H9 (cell line): ENCODE measurements at regions not wholly inside any gene's neighbourhood (a gene's known extent, or its start where the extent isn't known, plus 50 kb on each side); places are given as distances from the start of the nearest gene placed in this dataset.

Source experiments
- DNase-seq: peaks from one replicate; pipeline ENCODE4 v3.0.0-alpha.2; 2017
- H2AFZ ChIP-seq: one replicate; pipeline ENCODE4 v1.6.1; 2013; ENCODE audit warnings: mild to moderate bottlenecking, low read length, control low read depth, moderate library complexity
- H2AK5ac ChIP-seq: 2 replicates; pipeline ENCODE4 v1.6.1; 2013; ENCODE audit warnings: low read length, control low read depth, mixed read lengths; ENCODE audit not compliant: insufficient read length
- H2BK120ac ChIP-seq: one replicate; pipeline ENCODE4 v1.6.1; 2013; ENCODE audit warnings: low read depth, mild to moderate bottlenecking, low read length, control low read depth, inconsistent platforms; ENCODE audit not compliant: poor library complexity, severe bottlenecking
- H2BK12ac ChIP-seq: 2 replicates; pipeline ENCODE4 v1.6.1; 2013; ENCODE audit warnings: low read length, control low read depth, mixed read lengths, low read depth; ENCODE audit not compliant: insufficient read length
- H2BK15ac ChIP-seq: 2 replicates; pipeline ENCODE4 v1.6.1; 2013; ENCODE audit warnings: low read depth, low read length, control low read depth
- H2BK20ac ChIP-seq: one replicate; pipeline ENCODE4 v1.6.1; 2013; ENCODE audit warnings: low read depth, mild to moderate bottlenecking, low read length, control low read depth, inconsistent platforms; ENCODE audit not compliant: poor library complexity, severe bottlenecking
- H2BK5ac ChIP-seq: 2 replicates; pipeline ENCODE4 v1.6.1; 2013; ENCODE audit warnings: low read length, control low read depth, mixed read lengths; ENCODE audit not compliant: insufficient read length
- H3K14ac ChIP-seq: 2 replicates; pipeline ENCODE4 v1.6.1; 2013; ENCODE audit warnings: low read length, control low read depth; ENCODE audit not compliant: insufficient read depth
- H3K18ac ChIP-seq: 2 replicates; pipeline ENCODE4 v1.6.1; 2013; ENCODE audit warnings: low read depth, mild to moderate bottlenecking, mixed read lengths, low read length, control low read depth; ENCODE audit not compliant: insufficient read length
- H3K23ac ChIP-seq: 2 replicates; pipeline ENCODE4 v1.6.1; 2013; ENCODE audit warnings: low read length, control low read depth, mixed read lengths, low read depth; ENCODE audit not compliant: insufficient read length
- H3K23me2 ChIP-seq: 2 replicates; pipeline ENCODE4 v1.6.1; 2013; ENCODE audit warnings: low read depth, mild to moderate bottlenecking, mixed read lengths, low read length, control low read depth; ENCODE audit not compliant: insufficient read length, poor library complexity, severe bottlenecking
- H3K27ac ChIP-seq: 2 replicates; pipeline ENCODE4 v1.5.1; 2013; ENCODE audit warnings: low read length, control low read depth, mixed read lengths, low read depth; ENCODE audit not compliant: insufficient read length
- H3K27me3 ChIP-seq: 2 replicates; pipeline ENCODE4 v1.6.1; 2013; ENCODE audit warnings: low read length, control low read depth, inconsistent platforms; ENCODE audit not compliant: insufficient read depth
- H3K4ac ChIP-seq: 2 replicates; pipeline ENCODE4 v1.6.1; 2013; ENCODE audit warnings: low read depth, mild to moderate bottlenecking, control low read depth, inconsistent platforms, low read length, moderate library complexity
- H3K4me1 ChIP-seq: 2 replicates; pipeline ENCODE4 v1.6.1; 2013; ENCODE audit warnings: low read length, control low read depth, inconsistent platforms; ENCODE audit not compliant: insufficient read depth
- H3K4me2 ChIP-seq: 2 replicates; pipeline ENCODE4 v1.6.1; 2013; ENCODE audit warnings: low read length, control low read depth, mixed read lengths; ENCODE audit not compliant: insufficient read length, insufficient read depth
- H3K56ac ChIP-seq: 2 replicates; pipeline ENCODE4 v1.6.1; 2013; ENCODE audit warnings: low read depth, mild to moderate bottlenecking, mixed read lengths, low read length, control low read depth; ENCODE audit not compliant: insufficient read length
- H3K79me1 ChIP-seq: 2 replicates; pipeline ENCODE4 v1.6.1; 2013; ENCODE audit warnings: low read depth, mild to moderate bottlenecking, moderate library complexity, low read length, control low read depth, inconsistent platforms; ENCODE audit not compliant: insufficient read depth, poor library complexity, severe bottlenecking
- H3K79me2 ChIP-seq: 2 replicates; pipeline ENCODE4 v1.6.1; 2013; ENCODE audit warnings: low read length, control low read depth, inconsistent platforms; ENCODE audit not compliant: insufficient read depth
- H3K9ac ChIP-seq: 2 replicates; pipeline ENCODE4 v1.6.1; 2013; ENCODE audit warnings: low read length, control low read depth, mixed read lengths; ENCODE audit not compliant: insufficient read length; ENCODE audit errors: extremely low read depth
- H3K9me3 ChIP-seq: one replicate; pipeline ENCODE4 v1.6.1; 2013; ENCODE audit warnings: low read depth, low read length, inconsistent platforms; ENCODE audit not compliant: control insufficient read depth
- H3T11ph ChIP-seq: one replicate; pipeline ENCODE4 v1.6.1; 2013; ENCODE audit warnings: mild to moderate bottlenecking, low read length, control low read depth, inconsistent platforms
- H4K20me1 ChIP-seq: one replicate; pipeline ENCODE4 v1.6.1; 2013; ENCODE audit not compliant: control insufficient read depth, insufficient read length, insufficient read depth
- H4K5ac ChIP-seq: 2 replicates; pipeline ENCODE4 v1.6.1; 2013; ENCODE audit warnings: low read depth, mild to moderate bottlenecking, mixed read lengths, low read length, control low read depth; ENCODE audit not compliant: insufficient read length
- H4K8ac ChIP-seq: replicated peaks from 2 replicates; pipeline ENCODE4 v1.6.1; 2013; ENCODE audit warnings: low read length, control low read depth, mixed read lengths, low read depth; ENCODE audit not compliant: insufficient read length
- H4K91ac ChIP-seq: 2 replicates; pipeline ENCODE4 v1.6.1; 2013; ENCODE audit warnings: low read depth, mild to moderate bottlenecking, moderate library complexity, mixed read lengths, low read length, control low read depth; ENCODE audit not compliant: insufficient read length
- H3K27ac Mint-ChIP-seq, 3 experiments: 2 replicates in 2 of 3; 3 replicates in 1 of 3; pipeline ENCODE4 v1.8.0; 2020 to 2021; ENCODE audit warnings: mixed read lengths in 3 of 3, mild to moderate bottlenecking in 1 of 3, moderate library complexity in 1 of 3
- H3K27me3 Mint-ChIP-seq: 2 replicates; pipeline ENCODE4 v1.8.0; 2021; ENCODE audit warnings: low read depth, mild to moderate bottlenecking, moderate library complexity, mixed read lengths
- H3K36me3 Mint-ChIP-seq, 3 experiments: 2 replicates in 2 of 3; 3 replicates in 1 of 3; pipeline ENCODE4 v1.8.0; 2020 to 2021; ENCODE audit warnings: low read depth in 3 of 3, mixed read lengths in 3 of 3; ENCODE audit not compliant: insufficient read depth in 1 of 3
- H3K4me1 Mint-ChIP-seq, 2 experiments: 2 replicates each; pipeline ENCODE4 v1.8.0; 2020; ENCODE audit warnings: mixed read lengths in 2 of 2
- H3K4me3 Mint-ChIP-seq, 2 experiments: 2 replicates in 1 of 2; 3 replicates in 1 of 2; pipeline ENCODE4 v1.8.0; 2020 to 2021; ENCODE audit warnings: mild to moderate bottlenecking in 2 of 2, mixed read lengths in 2 of 2, moderate library complexity in 1 of 2
- H3K9me3 Mint-ChIP-seq, 2 experiments: 2 replicates in 1 of 2; 3 replicates in 1 of 2; pipeline ENCODE4 v1.8.0; 2020; ENCODE audit warnings: mild to moderate bottlenecking in 2 of 2, mixed read lengths in 2 of 2, moderate library complexity in 1 of 2
- CTCF ChIP-seq: fragments of 200-600 bp; sonication (generic); conservative IDR thresholded peaks from 3 replicates; pipeline ENCODE4 v1.8.0; 2021; ENCODE audit warnings: antibody characterized with exemption, mild to moderate bottlenecking
- WGBS: extraction: QIAGEN DNeasy Blood & Tissue Kit; methylation state at CpG from one replicate; pipeline ENCODE4 v1.1.7; 2013; ENCODE audit warnings: missing lambda C conversion rate, low lambda C conversion rate, mixed read lengths; ENCODE audit not compliant: insufficient read length; ENCODE audit errors: extremely low coverage; 5-methylcytosine and 5-hydroxymethylcytosine counted together

- Histone ChIP-seq H3K9ac (no peak overlapping the region), H3K27me3 (no peaks in the 10 kb centered on the region), H3K23me2 (no peaks in the 10 kb centered on the region), H2BK12ac (no peak overlapping the region), H3K27ac (no peak overlapping the region), H2BK15ac (no peak overlapping the region), H2AK5ac (no peak overlapping the region), H2BK5ac (no peak overlapping the region), H2BK20ac (no peak overlapping the region), H3K79me2 (no peaks in the 10 kb centered on the region), H3K56ac (no peak overlapping the region), H4K91ac (no peak overlapping the region), H3K79me1 (no peaks in the 10 kb centered on the region), H3T11ph (no peak overlapping the region), H3K4me2 (no peak overlapping the region), H2BK120ac (no peak overlapping the region), H3K18ac (no peak overlapping the region), H3K14ac (no peak overlapping the region), H4K5ac (no peak overlapping the region), H3K23ac (no peak overlapping the region), H2AFZ (no peak overlapping the region), H4K8ac (no peak overlapping the region), H4K20me1 (no peaks in the 10 kb centered on the region), H3K4me1 (no peaks in the 10 kb centered on the region), H3K4ac (no peak overlapping the region), H3K9me3 (no peaks in the 10 kb centered on the region)
- Mint-ChIP-seq H3K27ac (no peak overlapping the region), H3K27me3 (peaks cover 24% of the 10 kb centered on the region), H3K9me3 (no peaks in the 10 kb centered on the region), H3K4me1 (peaks cover 0 to 3% of the 10 kb centered on the region in 2 experiments; a peak in 1 of 4 replicates), H3K4me3 (no peak overlapping the region), H3K36me3 (no peaks in the 10 kb centered on the region)
- no peak for DNase-seq
- WGBS, result no CpG with 5 or more reads among the region's 4 CpGs
- no peak for TF ChIP-seq CTCF
Measured at GRCh38 chr4:53914313-53915016, 149.9 kb downstream of the CHIC2 start.
